ENCODE measurements at regions not wholly inside any gene's neighbourhood (a gene's known extent, or its start where the extent isn't known, plus 50 kb on each side); places are given as distances from the start of the nearest gene placed in this dataset.

- TF ChIP-seq CHD7 (IDR thresholded peaks at IDR 0.05; ENCODE audit: insufficient replicate concordance, low read length) (no peak), TEAD4 (IDR thresholded peaks at IDR 0.05; ENCODE audit: low read depth, low read length) (no peak), RNF2 (IDR thresholded peaks at IDR 0.05; ENCODE audit: borderline replicate concordance, low read depth, low read length, missing control alignments, poor library complexity, severe bottlenecking) (no peak), USF2 (IDR thresholded peaks at IDR 0.05; ENCODE audit: low read length) (no peak), FOSL1 (IDR thresholded peaks at IDR 0.05; ENCODE audit: insufficient read depth, low read depth, low read length) (no peak), NANOG (IDR thresholded peaks at IDR 0.05; ENCODE audit: insufficient read depth, low read depth, low read length, poor library complexity, severe bottlenecking) (no peak), SRF (IDR thresholded peaks at IDR 0.05; ENCODE audit: low read depth, low read length) (no peak), CHD1 (IDR thresholded peaks at IDR 0.05; ENCODE audit: low read depth, low read length) (no peak), CBX8 (IDR thresholded peaks at IDR 0.05; ENCODE audit: borderline replicate concordance, low read depth, low read length) (no peak), EZH2 (IDR thresholded peaks at IDR 0.05; ENCODE audit: low read depth, low read length, severe bottlenecking) (no peak)
Measured at GRCh38 chr4:155512046-155512445, 135.3 kb upstream of the MAP9 start (continued).

All from H1 (cell line).